Frontal cortex (tissue), 3 donors: ENCODE measurements at regions not wholly inside any gene's neighbourhood (a gene's known extent, or its start where the extent isn't known, plus 50 kb on each side); places are given as distances from the start of the nearest gene placed in this dataset.

Experiments used
- DNase-seq, 2 donors: peaks; one replicate each; pipeline ENCODE4 v3.0.0; 2012; ENCODE audit warnings: low spot score in 2 of 2
- FAIRE-seq: peaks from 2 replicates; lab custom pipeline; 2012; peaks lifted over from hg19 to GRCh38; lab: Jason Lieb, UNC
- donor health status: control.
- donor health status: control.
- donor health status: control.

DNA sequence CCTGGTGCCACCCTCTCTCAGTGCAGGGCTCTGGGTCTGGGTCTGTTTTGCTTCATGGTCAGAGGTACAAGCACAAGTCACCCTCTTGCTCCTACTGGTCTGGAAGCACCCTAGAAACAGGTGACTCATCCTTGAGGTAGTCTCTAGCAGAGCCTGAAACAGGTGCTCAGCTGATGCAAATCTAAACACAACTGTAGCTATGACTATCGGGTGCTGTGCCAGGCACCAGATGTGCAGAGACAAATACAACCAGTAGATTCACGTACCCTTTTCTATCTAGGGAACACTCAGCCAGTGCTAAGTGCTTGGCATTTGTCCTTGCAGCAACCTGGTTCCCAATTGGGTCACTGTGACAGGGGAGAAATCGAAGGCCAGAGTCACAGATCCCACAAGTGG, 140.9 kb upstream of the MYCN start:
- no peak for FAIRE-seq
- no peak for DNase-seq

DNA sequence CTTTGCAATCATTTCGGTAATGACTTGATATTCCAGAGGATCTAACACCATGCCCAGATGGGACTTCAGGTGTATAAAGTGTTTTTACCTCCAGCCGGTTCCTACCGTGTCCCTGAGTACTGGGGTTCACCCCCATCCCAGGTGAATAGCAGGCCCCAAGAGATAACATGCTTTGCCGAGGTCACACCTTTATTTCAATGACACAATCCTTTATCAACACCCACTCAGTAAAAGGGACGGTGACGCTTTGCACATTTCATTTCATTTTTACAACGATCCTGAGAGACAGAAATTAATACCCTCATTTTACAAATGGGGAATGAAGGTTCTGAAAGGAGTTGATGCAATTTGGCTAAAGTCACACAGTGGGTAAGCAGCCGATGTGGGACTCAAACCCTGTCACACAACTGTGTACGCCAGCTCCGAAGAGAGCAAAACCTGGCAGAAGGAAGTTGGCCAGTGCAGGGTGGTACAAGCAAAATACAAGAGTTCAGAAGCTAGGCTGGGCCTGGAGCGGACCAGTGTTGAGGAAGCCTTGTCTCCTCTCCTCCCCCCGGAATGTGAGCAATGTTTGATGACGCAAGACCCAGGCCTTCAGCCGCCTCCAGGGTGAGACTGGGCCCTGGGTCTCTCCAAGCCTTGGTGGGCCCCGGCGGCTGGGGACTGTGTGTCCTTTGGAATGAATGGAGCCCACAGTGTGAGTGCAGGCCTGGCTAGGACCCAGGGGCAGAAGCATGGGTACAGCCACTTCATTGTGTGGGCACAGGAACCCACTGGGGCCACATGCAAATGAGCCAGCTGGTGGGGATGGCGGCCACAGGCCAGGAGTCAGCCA, 139.6 kb upstream of the MYCN start:
- DNase-seq (peak; percentile 44 to 48), FAIRE-seq (no peak)

- FAIRE-seq (no peak), DNase-seq (no peak)
Measured at GRCh38 chr2:15801439-15801838, 138.9 kb upstream of the MYCN start.

GRCh38 chr2:15801904-15802303, 138.4 kb upstream of the MYCN start:
- no peak for FAIRE-seq

GRCh38 chr2:15802657-15803542, 137.4 kb upstream of the MYCN start:
- no peak for FAIRE-seq

More at GRCh38 chr2:15801904-15802303, 138.4 kb upstream of the MYCN start:
- DNase-seq, result no peak

GRCh38 chr2:15803543-15804245, 136.7 kb upstream of the MYCN start:
- no peak for DNase-seq
- no peak for FAIRE-seq

More at GRCh38 chr2:15802657-15803542, 137.4 kb upstream of the MYCN start:
- DNase-seq, result no peak

DNA sequence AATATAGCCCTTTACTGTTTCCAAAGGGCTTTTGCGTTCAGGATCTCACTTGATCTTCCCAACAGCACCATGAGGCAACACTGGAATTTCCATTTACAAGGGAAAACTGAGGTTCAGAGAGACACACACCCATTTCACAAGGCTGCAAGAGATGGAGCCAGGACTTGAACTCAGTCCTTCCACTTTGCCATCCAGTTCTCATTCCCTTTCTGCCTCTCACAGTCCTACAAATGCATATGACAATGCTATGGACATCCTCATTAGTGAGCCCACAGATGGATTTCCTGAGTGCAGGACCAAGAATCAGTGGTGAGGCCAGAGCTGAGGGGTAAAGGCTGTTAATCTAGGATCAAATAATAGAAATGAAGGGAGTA, 136.1 kb upstream of the MYCN start:
- DNase-seq, result no peak
- no peak for FAIRE-seq

- FAIRE-seq, result no peak
- DNase-seq, result no peak
Measured at GRCh38 chr2:15804691-15805090, 135.7 kb upstream of the MYCN start.

DNA sequence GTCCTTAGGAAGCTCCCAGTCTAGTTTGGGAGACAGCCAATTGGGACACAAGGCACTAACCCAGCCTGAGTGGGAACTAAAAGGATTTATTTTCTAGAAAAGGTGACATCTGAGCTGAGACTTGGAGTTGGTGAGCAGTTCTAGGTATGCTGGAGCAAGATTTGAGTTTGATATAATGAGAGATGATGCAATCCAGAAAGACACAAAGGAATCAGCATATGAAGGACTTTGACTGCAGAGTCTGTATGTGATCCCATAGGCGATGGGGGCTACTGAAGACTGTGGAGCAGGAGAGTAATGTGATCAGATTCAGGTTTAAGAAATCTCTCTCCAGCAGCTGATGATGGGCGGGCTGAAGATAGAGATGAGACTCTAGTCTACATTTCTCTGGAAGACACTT, 135.1 kb upstream of the MYCN start:
- FAIRE-seq (no peak), DNase-seq (no peak)

- DNase-seq, result no peak
- no peak for FAIRE-seq
Measured at GRCh38 chr2:15805772-15806171, 134.6 kb upstream of the MYCN start.

- FAIRE-seq (no peak), DNase-seq (no peak)
Measured at GRCh38 chr2:15806801-15807417, 133.4 kb upstream of the MYCN start.

DNA sequence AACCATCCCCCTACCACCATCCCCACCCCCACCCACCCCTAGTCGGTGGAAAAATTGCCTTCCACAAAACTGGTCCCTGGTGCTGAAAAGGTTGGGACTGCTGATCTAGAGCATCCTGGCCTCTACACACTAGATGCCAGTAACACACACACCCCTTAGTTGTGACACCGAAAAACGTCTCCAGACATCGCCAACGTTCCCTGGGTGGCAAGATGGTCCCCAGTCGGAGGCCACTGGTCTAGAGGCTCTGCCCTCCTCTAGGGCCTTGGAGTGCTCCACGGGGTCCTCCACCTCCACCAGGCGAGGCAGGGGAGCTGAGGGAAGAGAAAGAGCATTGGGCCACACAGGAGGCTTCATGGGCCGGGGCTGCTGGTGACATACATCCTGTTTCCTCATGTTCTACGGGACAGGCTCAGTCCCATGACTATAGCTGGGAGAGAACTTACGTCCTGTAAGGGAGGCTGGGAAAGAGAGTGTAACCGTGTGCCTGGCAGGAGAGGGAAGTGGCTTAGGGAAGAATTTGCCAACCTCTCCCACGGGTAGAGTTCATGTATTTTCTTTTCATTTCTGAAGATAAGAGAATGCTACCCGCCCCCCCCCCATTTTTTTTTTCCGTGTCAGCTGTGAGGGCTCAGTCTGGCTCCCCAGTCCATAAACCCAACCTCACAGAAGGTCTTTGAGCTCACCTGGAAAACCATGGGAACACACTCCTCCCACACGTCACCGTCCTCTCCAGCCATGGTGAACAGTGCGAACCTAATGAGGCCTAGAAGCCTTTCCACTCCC, 132.7 kb upstream of the MYCN start:
- no peak for FAIRE-seq
- DNase-seq, result no peak

DNA sequence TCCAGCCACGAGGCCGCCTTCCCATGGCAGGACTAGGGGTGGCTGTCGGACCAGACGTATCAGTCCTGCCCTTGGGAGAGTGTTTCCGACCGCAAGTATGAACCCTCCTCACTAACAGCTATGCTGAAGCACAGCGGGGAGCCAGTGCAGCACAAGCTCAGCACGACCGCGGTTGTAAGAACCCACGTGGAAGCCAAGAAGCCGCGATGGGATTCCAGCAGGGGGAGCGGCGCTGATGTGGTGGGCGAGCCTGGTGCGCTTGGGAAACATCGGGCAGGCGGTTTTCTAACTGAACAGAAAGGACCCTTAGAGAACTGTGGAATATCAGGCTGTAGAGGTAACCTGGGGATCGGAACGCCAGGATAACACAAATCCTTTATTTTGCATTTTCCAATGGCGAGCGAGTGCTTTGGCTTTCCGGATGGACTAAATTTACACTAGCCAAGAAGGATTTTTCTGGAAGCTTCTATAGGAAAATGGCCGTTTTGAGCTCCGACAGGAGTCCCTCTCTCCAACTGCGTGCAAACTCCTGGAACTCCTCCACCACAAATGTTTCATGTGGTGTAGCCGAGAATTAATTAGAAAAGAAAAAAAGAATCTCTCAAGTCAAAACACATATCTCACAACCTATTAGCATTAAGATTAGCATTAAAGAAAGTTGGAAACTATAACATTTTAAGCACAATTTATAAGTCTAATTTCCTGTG, 132.0 kb upstream of the MYCN start:
- FAIRE-seq (no peak), DNase-seq (no peak)

- DNase-seq, result peak in 1 of 2 donors; percentile 37
- no peak for FAIRE-seq
Measured at GRCh38 chr2:15808944-15809343, 131.4 kb upstream of the MYCN start.

DNA sequence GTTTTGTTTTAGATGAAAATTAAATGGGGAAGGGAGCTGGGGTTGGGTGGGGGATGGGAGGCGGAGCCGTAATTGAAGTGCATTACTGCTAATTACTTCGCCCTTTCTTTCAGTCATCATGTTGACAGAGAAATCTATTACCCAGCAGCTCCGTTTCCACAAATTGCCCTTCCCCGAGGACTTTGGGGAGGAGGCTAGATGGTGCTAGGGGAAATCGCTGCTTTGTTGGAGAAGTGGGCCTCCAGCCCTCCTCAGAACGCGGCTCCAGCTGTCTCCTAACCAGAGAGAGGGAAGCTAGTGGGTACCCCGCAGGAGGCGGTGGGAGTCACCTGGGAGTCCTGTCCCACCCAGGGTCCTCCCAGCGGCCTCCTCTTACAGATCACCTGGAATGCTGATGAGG, 130.9 kb upstream of the MYCN start:
- DNase-seq (no peak), FAIRE-seq (no peak)

DNA sequence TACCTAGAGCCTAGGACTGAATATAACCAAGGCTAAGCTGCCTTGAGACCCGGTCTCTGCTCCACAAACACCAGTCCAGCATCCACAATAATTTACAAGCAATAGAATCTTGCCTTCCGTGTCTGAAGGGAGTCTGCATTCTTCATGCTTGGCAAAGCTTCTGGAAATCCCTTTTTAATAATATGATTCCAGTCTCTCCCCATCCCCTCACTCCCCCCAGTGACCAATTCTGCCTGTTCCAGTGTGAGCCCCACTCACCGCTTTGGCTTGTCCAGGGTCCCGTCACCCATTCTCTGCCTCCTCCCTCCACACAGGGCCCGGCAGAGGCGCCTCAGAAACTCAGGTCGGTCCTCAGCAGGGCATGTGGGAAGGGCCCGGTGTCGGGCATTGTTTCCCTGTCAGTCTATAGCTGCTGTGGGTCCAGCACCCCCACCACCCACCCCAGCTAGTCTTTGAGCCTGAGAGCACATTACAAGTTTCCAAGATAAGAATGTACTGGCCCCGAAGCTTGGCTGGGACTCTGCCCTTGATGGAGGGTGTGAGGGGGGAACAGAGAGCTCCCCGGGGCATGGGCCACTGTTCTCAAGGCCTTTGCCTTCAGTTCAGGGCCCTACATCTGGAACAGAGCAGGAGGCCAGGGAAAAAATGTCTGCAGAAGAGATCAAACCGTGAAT, 129.7 kb upstream of the MYCN start:
- DNase-seq (no peak), FAIRE-seq (no peak)

DNA sequence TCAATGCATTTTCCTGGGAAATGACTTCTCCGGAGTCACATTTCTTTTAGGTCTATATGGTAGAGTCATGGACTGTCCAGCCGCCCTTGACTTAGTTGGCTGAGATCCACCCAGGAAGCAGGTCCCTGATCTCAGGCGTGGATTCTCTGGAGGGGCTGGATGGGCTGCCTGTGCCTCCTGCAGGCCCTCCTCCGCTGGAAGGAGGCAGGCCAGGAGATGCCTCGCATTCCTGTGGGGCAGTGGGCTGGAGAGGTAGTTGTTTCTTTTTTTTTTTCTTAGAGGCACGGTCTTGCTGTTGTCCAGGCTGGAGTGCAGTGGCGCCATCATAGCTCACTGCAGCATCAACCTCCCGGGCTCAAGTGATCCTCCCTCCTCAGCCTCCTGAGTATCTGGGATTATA, 129.0 kb upstream of the MYCN start:
- FAIRE-seq, result no peak
- no peak for DNase-seq

DNA sequence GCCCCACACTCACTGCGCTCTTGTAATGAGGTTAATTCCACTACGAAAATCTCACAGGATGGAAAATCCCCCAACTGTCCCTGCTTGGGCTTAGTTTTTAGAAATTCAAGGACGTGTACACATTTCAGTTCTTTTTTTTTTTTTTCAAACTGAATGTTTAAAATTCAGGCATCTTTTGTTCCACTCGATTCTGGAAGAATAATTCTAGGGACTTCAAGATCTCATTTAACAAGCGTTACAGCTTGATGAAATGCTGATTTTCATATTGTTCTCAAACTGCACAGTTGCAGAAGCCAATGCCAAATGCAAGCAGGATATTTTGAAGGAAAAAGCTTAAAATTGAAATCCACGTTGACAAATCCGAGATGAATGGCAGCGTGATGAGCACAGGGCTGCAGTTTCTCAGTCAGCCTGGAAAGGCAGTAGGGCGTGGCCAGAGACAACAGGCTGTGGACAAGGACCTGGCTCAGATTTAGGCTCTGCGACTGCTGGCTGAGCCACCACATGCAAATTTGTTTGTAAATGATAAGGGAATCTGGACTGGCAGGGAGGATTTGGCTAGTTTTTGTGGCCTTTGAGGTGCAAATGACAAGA, 128.1 kb upstream of the MYCN start:
- FAIRE-seq, result no peak
- DNase-seq, result no peak
